HepG2 (cell line): ENCODE measurements at regions not wholly inside any gene's neighbourhood (a gene's known extent, or its start where the extent isn't known, plus 50 kb on each side); places are given as distances from the start of the nearest gene placed in this dataset.

Source experiments
- ATAC-seq: fragments of 200-7000 bp; cut with Tn5 transposase; 3 replicates; pipeline ENCODE4 v1.9.1; 2020; ENCODE audit warnings: mild to moderate bottlenecking, moderate library complexity
- BruUV-seq: library from RNA; stranded (reverse); fragments of 400-500 nt; replicated peaks from 2 replicates; lab custom pipeline; 2021; lab: Mats Ljungman, UMichigan
- CTCF ChIA-PET: fragments of 300-600 bp; formaldehyde crosslinking; extraction: SDS; loops from one replicate; lab custom pipeline; 2021; ENCODE audit warnings: low total read pairs, inconsistent platforms, low intra/inter-chr PET ratio; lab: Yijun Ruan, JAX
- POLR2A ChIA-PET: fragments of 350-600 bp; sonication (Branson Sonifier 250); formaldehyde crosslinking; loops from one replicate; lab custom pipeline; 2020; ENCODE audit warnings: antibody characterized with exemption, inconsistent platforms; lab: Yijun Ruan, JAX
- DNase-seq: peaks from one replicate; pipeline ENCODE4 v3.0.0-alpha.2; 2015; ENCODE audit warnings: low spot score
- FAIRE-seq: peaks from 3 replicates; lab custom pipeline; 2011; peaks lifted over from hg19 to GRCh38; lab: Jason Lieb, UNC
- H2AFZ ChIP-seq: one replicate; pipeline ENCODE4 v1.6.1; 2011; ENCODE audit warnings: low read length, inconsistent platforms
- H3K27ac ChIP-seq: fragments of 300-600 bp; 3 replicates; pipeline ENCODE4 v1.8.0; 2011; ENCODE audit warnings: mixed run types, mild to moderate bottlenecking, mixed read lengths, low read length, inconsistent platforms; ENCODE audit not compliant: insufficient read depth; ENCODE audit errors: extremely low read length
- H3K27me3 ChIP-seq, 2 experiments: fragments of 200-600 bp in 1 of 2; 2 replicates in 1 of 2; 3 replicates in 1 of 2; pipeline versions ENCODE4 v1.6.0 to v1.8.0; 2011; ENCODE audit warnings: low read length in 2 of 2, mild to moderate bottlenecking in 2 of 2, moderate library complexity in 2 of 2, inconsistent platforms in 1 of 2; ENCODE audit not compliant: insufficient read depth in 2 of 2, control insufficient read depth in 1 of 2
- H3K36me3 ChIP-seq, 2 experiments: fragments of 200-600 bp in 1 of 2; replicated peaks in 1 of 2; 2 replicates in 1 of 2; 3 replicates in 1 of 2; pipeline versions ENCODE4 v1.5.1 to v1.8.0; 2011; ENCODE audit warnings: low read length in 2 of 2, inconsistent platforms in 1 of 2; ENCODE audit not compliant: insufficient read depth in 2 of 2, control insufficient read depth in 1 of 2
- H3K4me1 ChIP-seq: 2 replicates; pipeline ENCODE4 v1.5.1; 2012; ENCODE audit warnings: low read length, inconsistent platforms; ENCODE audit not compliant: insufficient read depth
- H3K4me2 ChIP-seq: 2 replicates; pipeline ENCODE4 v1.6.0; 2011; ENCODE audit warnings: low read depth, low read length, inconsistent platforms
- H3K4me3 ChIP-seq, 3 experiments: fragments of 200-600 bp in 1 of 3; sonication (generic), shearing (Covaris generic) in 1 of 3; replicated peaks in 1 of 3; 2 replicates each; pipeline ENCODE4 v1.5.1; 2011 to 2016; ENCODE audit warnings: low read length in 3 of 3, inconsistent platforms in 2 of 3, low read depth in 2 of 3, mild to moderate bottlenecking in 2 of 3, control low read depth in 1 of 3, mixed read lengths in 1 of 3; ENCODE audit not compliant: insufficient read depth in 1 of 3
- H3K79me2 ChIP-seq: one replicate; pipeline ENCODE4 v1.6.1; 2011; ENCODE audit warnings: low read length, inconsistent platforms; ENCODE audit not compliant: insufficient read depth
- H3K9ac ChIP-seq: 2 replicates; pipeline ENCODE4 v1.6.0; 2011; ENCODE audit warnings: mild to moderate bottlenecking, low read depth, low read length, inconsistent platforms; ENCODE audit not compliant: insufficient read depth
- H3K9me3 ChIP-seq: 2 replicates; pipeline ENCODE4 v1.5.1; 2012; ENCODE audit warnings: mild to moderate bottlenecking, low read length
- H4K20me1 ChIP-seq: 2 replicates; pipeline ENCODE4 v1.6.0; 2011; ENCODE audit warnings: inconsistent platforms, mild to moderate bottlenecking, low read length, moderate library complexity; ENCODE audit not compliant: insufficient read depth
- GTF2F1 ChIP-seq: fragments of 150-350 bp; IDR thresholded peaks from 2 replicates; pipeline ENCODE4 v1.6.1; 2014; ENCODE audit warnings: low read length
- HBP1 ChIP-seq: IDR thresholded peaks from 2 replicates; pipeline ENCODE4 v1.6.1; 2016; ENCODE audit warnings: low read depth, control low read depth
- HNRNPK ChIP-seq: fragments of 200-400 bp; formaldehyde crosslinking; IDR thresholded peaks from 2 replicates; pipeline ENCODE4 v1.6.1; 2018; ENCODE audit warnings: low read length, low read depth, moderate library complexity, mild to moderate bottlenecking; ENCODE audit not compliant: poor library complexity, severe bottlenecking
- KLF11 ChIP-seq: IDR thresholded peaks from 2 replicates; pipeline ENCODE4 v1.6.1; 2016; ENCODE audit warnings: missing compliant biosample characterization
- KLF9 ChIP-seq: IDR thresholded peaks from 2 replicates; pipeline ENCODE4 v1.6.1; 2016; ENCODE audit warnings: low read depth
- NCOA2 ChIP-seq: sonication (generic); formaldehyde crosslinking; IDR thresholded peaks from 2 replicates; pipeline ENCODE4 v1.8.0; 2022; ENCODE audit warnings: inconsistent platforms
- NR2F1 ChIP-seq, 2 experiments: fragments of 450-650 bp in 1 of 2; formaldehyde crosslinking in 1 of 2; IDR thresholded peaks; 2 replicates each; pipeline versions ENCODE4 v1.5.0 to v1.6.1; 2016 to 2020; ENCODE audit warnings: mild to moderate bottlenecking in 1 of 2, missing compliant biosample characterization in 1 of 2, missing genetic modification reagents in 1 of 2, moderate library complexity in 1 of 2
- REXO4 ChIP-seq: sonication (generic); formaldehyde crosslinking; IDR thresholded peaks from 2 replicates; pipeline ENCODE4 v1.8.0; 2022; ENCODE audit warnings: missing genetic modification reagents, mild to moderate bottlenecking, borderline replicate concordance
- THYN1 ChIP-seq: sonication (generic); formaldehyde crosslinking; IDR thresholded peaks from 2 replicates; pipeline ENCODE4 v1.8.1; 2023; ENCODE audit warnings: low read depth, mild to moderate bottlenecking, moderate library complexity, missing genetic modification reagents, borderline replicate concordance
- YEATS4 ChIP-seq: sonication (generic); formaldehyde crosslinking; IDR thresholded peaks from 2 replicates; pipeline ENCODE4 v1.4.0; 2020; ENCODE audit warnings: missing genetic modification reagents, borderline replicate concordance
- WGBS: methylation state at CpG from one replicate; pipeline ENCODE4 v1.1.6; 2017; ENCODE audit warnings: low lambda C conversion rate; 5-methylcytosine and 5-hydroxymethylcytosine counted together
- in situ Hi-C: cut with HindIII; loops from 2 replicates; pipeline ENCODE4 v1.10.0; 2017; ENCODE audit warnings: low pct_unique_long_range_greater_than_20kb; ENCODE audit not compliant: extremely low pct_ligation_motif_present
- intact Hi-C: fragments of 100-400 bp; cut with micrococcal nuclease; formaldehyde crosslinking; loops from one replicate; pipeline ENCODE4 v1.10.0; 2022; ENCODE audit not compliant: unreplicated experiment

GRCh38 chr2:66805968-66806367 is 371.0 kb downstream of the MEIS1 start:
- in situ Hi-C loops (no loop called here), intact Hi-C loops (no loop called here)
- no peak for FAIRE-seq
- no peak overlapping the region for H3K4me2 ChIP-seq
- H2AFZ ChIP-seq: no peak overlapping the region
- no TSS peak for BruUV-seq
- no peaks in the 10 kb centered on the region for H3K9me3 ChIP-seq
- no peaks in the 10 kb centered on the region for H3K79me2 ChIP-seq
- no peaks in the 10 kb centered on the region for H3K36me3 ChIP-seq
- H3K27me3 ChIP-seq: no peaks in the 10 kb centered on the region
- H3K4me1 ChIP-seq: peaks cover 11% of the 10 kb centered on the region
- no peak for ATAC-seq
- TF ChIP-seq REXO4 (CRISPR knock-in tag): no peak
- no peak for TF ChIP-seq HNRNPK
- TF ChIP-seq NR2F1 (CRISPR knock-in tag; IDR thresholded peaks at IDR 0.05): no peak
- no peak for TF ChIP-seq THYN1 (CRISPR knock-in tag)
- no peak for TF ChIP-seq GTF2F1
- TF ChIP-seq NCOA2 (CRISPR knock-in tag): no peak
- no peak for TF ChIP-seq YEATS4
- TF ChIP-seq KLF11: no peak
- no peak for TF ChIP-seq HBP1
- no peak for TF ChIP-seq KLF9
- TF ChIP-seq, all 625 proteins: peak for 0
- H4K20me1 ChIP-seq: no peaks in the 10 kb centered on the region
- H3K27ac ChIP-seq: no peak overlapping the region
- no peak overlapping the region for H3K4me3 ChIP-seq
- POLR2A ChIA-PET: no interaction called here
- DNase-seq: no peak
- no peak overlapping the region for H3K9ac ChIP-seq
- CTCF ChIA-PET: no interaction called here
- 9% methylated on average over 3 of the region's 3 CpGs for WGBS
